Liver (tissue), 8 donors: ENCODE measurements at regions not wholly inside any gene's neighbourhood (a gene's known extent, or its start where the extent isn't known, plus 50 kb on each side); places are given as distances from the start of the nearest gene placed in this dataset.

Experiments used
- DNase-seq: peaks from one replicate; pipeline ENCODE4 v3.0.0-alpha.2; 2017; ENCODE audit warnings: low spot score
- H3K27ac ChIP-seq, 2 donors: one replicate each; pipeline ENCODE4 v1.7.0; 2013; ENCODE audit warnings: inconsistent platforms in 2 of 2, low read length in 2 of 2, control low read depth in 1 of 2, low read depth in 1 of 2, mild to moderate bottlenecking in 1 of 2
- H3K27me3 ChIP-seq, 4 donors: one replicate each; pipeline versions ENCODE4 v1.6.1 to v1.7.0; 2013; ENCODE audit warnings: low read length in 3 of 4, inconsistent platforms in 1 of 4, mild to moderate bottlenecking in 1 of 4, moderate library complexity in 1 of 4; ENCODE audit not compliant: control insufficient read depth in 4 of 4, insufficient read depth in 4 of 4
- H3K36me3 ChIP-seq, 4 donors: one replicate each; pipeline versions ENCODE4 v1.6.1 to v1.7.0; 2013; ENCODE audit warnings: low read length in 3 of 4, mild to moderate bottlenecking in 3 of 4, low read depth in 1 of 4, moderate library complexity in 1 of 4; ENCODE audit not compliant: control insufficient read depth in 4 of 4, insufficient read depth in 3 of 4
- H3K4me1 ChIP-seq, 4 donors: one replicate each; pipeline versions ENCODE4 v1.6.1 to v1.7.0; 2013; ENCODE audit warnings: low read length in 3 of 4, mild to moderate bottlenecking in 3 of 4, moderate library complexity in 1 of 4; ENCODE audit not compliant: control insufficient read depth in 4 of 4, insufficient read depth in 4 of 4
- H3K4me3 ChIP-seq, 3 donors: one replicate each; pipeline versions ENCODE4 v1.6.1 to v1.7.0; 2013; ENCODE audit warnings: low read length in 3 of 3, control low read depth in 1 of 3, low read depth in 1 of 3, mild to moderate bottlenecking in 1 of 3
- H3K9ac ChIP-seq, 2 donors: one replicate each; pipeline ENCODE4 v1.7.0; 2013; ENCODE audit warnings: low read length in 2 of 2, mild to moderate bottlenecking in 2 of 2, moderate library complexity in 2 of 2, control low read depth in 1 of 2, low read depth in 1 of 2
- H3K9me3 ChIP-seq, 4 donors: one replicate each; pipeline versions ENCODE4 v1.6.1 to v1.7.0; 2013; ENCODE audit warnings: low read length in 3 of 4; ENCODE audit not compliant: control insufficient read depth in 4 of 4
- ATF3 ChIP-seq: IDR thresholded peaks from 2 replicates; pipeline ENCODE4 v1.6.1; 2016; ENCODE audit warnings: antibody characterized with exemption
- CTCF ChIP-seq: fragments of 150-350 bp; IDR thresholded peaks from 2 replicates; pipeline ENCODE4 v1.5.1; 2017; ENCODE audit warnings: improper control_type of control experiment, low read depth, low read length; ENCODE audit not compliant: missing input control
- EGR1 ChIP-seq, 2 donors: IDR thresholded peaks; 2 replicates each; pipeline ENCODE4 v1.6.1; 2016 to 2018; ENCODE audit warnings: antibody characterized with exemption in 2 of 2, low read depth in 2 of 2
- FOXA1 ChIP-seq: IDR thresholded peaks from 2 replicates; pipeline ENCODE4 v1.6.1; 2016; ENCODE audit warnings: antibody characterized with exemption
- HNF4A ChIP-seq, 2 donors: conservative IDR thresholded peaks; 2 replicates each; pipeline ENCODE4 v1.6.1; 2016; ENCODE audit warnings: antibody characterized with exemption in 2 of 2, mild to moderate bottlenecking in 2 of 2
- HNF4G ChIP-seq: IDR thresholded peaks from 2 replicates; pipeline ENCODE4 v1.6.1; 2016; ENCODE audit warnings: antibody characterized with exemption
- JUND ChIP-seq, 2 donors: IDR thresholded peaks; 2 replicates each; pipeline ENCODE4 v1.6.1; 2016; ENCODE audit warnings: antibody characterized with exemption in 2 of 2
- MAX ChIP-seq: IDR thresholded peaks from 2 replicates; pipeline ENCODE4 v1.6.1; 2016; ENCODE audit warnings: antibody characterized with exemption
- NR2F2 ChIP-seq: IDR thresholded peaks from 2 replicates; pipeline ENCODE4 v1.6.1; 2016; ENCODE audit warnings: antibody characterized with exemption
- RAD21 ChIP-seq, 2 donors: IDR thresholded peaks; 2 replicates each; pipeline ENCODE4 v1.6.1; 2016; ENCODE audit warnings: antibody characterized with exemption in 2 of 2, mild to moderate bottlenecking in 2 of 2
- REST ChIP-seq: IDR thresholded peaks from 2 replicates; pipeline ENCODE4 v1.6.1; 2016; ENCODE audit warnings: antibody characterized with exemption, mild to moderate bottlenecking
- RXRA ChIP-seq, 2 donors: IDR thresholded peaks; 2 replicates each; pipeline ENCODE4 v1.6.1; 2017 to 2018; ENCODE audit warnings: antibody characterized with exemption in 2 of 2, mild to moderate bottlenecking in 1 of 2
- TAF1 ChIP-seq: conservative IDR thresholded peaks from 2 replicates; pipeline ENCODE4 v1.6.1; 2016; ENCODE audit warnings: antibody characterized with exemption, mild to moderate bottlenecking
- WGBS: extraction: QIAGEN DNeasy Blood & Tissue Kit; methylation state at CpG from one replicate; pipeline ENCODE4 v1.1.7; 2013; 5-methylcytosine and 5-hydroxymethylcytosine counted together
- donor health status: healthy.
- donor health status: healthy.
- donor health status: healthy.
- donor health status: healthy.
- donor health status: healthy.

GRCh38 chr9:24096756-24097155 lies 270.7 kb upstream of the ELAVL2 start:
- H3K27me3 ChIP-seq = no peaks in the 10 kb centered on the region
- no peak overlapping the region for H3K27ac ChIP-seq
- WGBS = 39% methylated on average over 1 of the region's 1 CpG
- no peak for DNase-seq
- peaks cover 0 to 4% (median 1%) of the 10 kb centered on the region in 4 donors for H3K9me3 ChIP-seq
- H3K4me3 ChIP-seq = no peak overlapping the region
- TF ChIP-seq HNF4G = no peak
- no peak for TF ChIP-seq HNF4A (conservative IDR thresholded peaks at IDR 0.05)
- TF ChIP-seq TAF1 = no peak
- no peaks in the 10 kb centered on the region for H3K36me3 ChIP-seq
- H3K4me1 ChIP-seq = no peaks in the 10 kb centered on the region
- no peak overlapping the region for H3K9ac ChIP-seq

GRCh38 chr9:24095246-24095645 lies 269.2 kb upstream of the ELAVL2 start:
- no peak for DNase-seq
- WGBS = 81% methylated on average over 2 of the region's 2 CpGs
- H3K4me1 ChIP-seq = no peaks in the 10 kb centered on the region
- H3K4me3 ChIP-seq = no peak overlapping the region
- TF ChIP-seq CTCF (no peak), FOXA1 (no peak), MAX (no peak), HNF4A (conservative IDR thresholded peaks at IDR 0.05) (no peak), TAF1 (no peak), EGR1 (IDR thresholded peaks at IDR 0.05; ENCODE audit: low read depth in 2 of 2) (no peak)
- H3K27ac ChIP-seq = no peak overlapping the region
- H3K9ac ChIP-seq = no peak overlapping the region
- no peaks in the 10 kb centered on the region for H3K36me3 ChIP-seq
- peaks cover 0 to 4% (median 2%) of the 10 kb centered on the region in 4 donors for H3K9me3 ChIP-seq
- no peaks in the 10 kb centered on the region for H3K27me3 ChIP-seq

- 79% methylated on average over 6 of the region's 6 CpGs for WGBS
- Histone ChIP-seq H3K4me3 (no peak overlapping the region), H3K27me3 (no peaks in the 10 kb centered on the region), H3K4me1 (no peaks in the 10 kb centered on the region), H3K9me3 (peaks cover 0 to 4% (median 3%) of the 10 kb centered on the region in 4 donors), H3K27ac (no peak overlapping the region), H3K36me3 (no peaks in the 10 kb centered on the region), H3K9ac (no peak overlapping the region)
- DNase-seq = no peak
- no peak for TF ChIP-seq CTCF
- no peak for TF ChIP-seq RAD21 (IDR thresholded peaks at IDR 0.05)
- no peak for TF ChIP-seq REST
- no peak for TF ChIP-seq RXRA (IDR thresholded peaks at IDR 0.05)
- no peak for TF ChIP-seq JUND (IDR thresholded peaks at IDR 0.05)
- no peak for TF ChIP-seq NR2F2
- TF ChIP-seq MAX = no peak
- no peak for TF ChIP-seq HNF4A (conservative IDR thresholded peaks at IDR 0.05)
- no peak for TF ChIP-seq ATF3
These were observed 264.5 kb upstream of the ELAVL2 start for GRCh38 chr9:24090566-24090965.
